Activated CD4-positive, alpha-beta T cell treated with anti-CD3 and anti-CD28 coated beads, Interleukin-2, amount 50 U/mL, for 24 hours (primary cell): ENCODE measurements at regions not wholly inside any gene's neighbourhood (a gene's known extent, or its start where the extent isn't known, plus 50 kb on each side); places are given as distances from the start of the nearest gene placed in this dataset.
"Not testable (repeated sequence)": the region's sequence is repeated elsewhere in the genome, so short reads cannot be mapped to it uniquely, and the experiment has no call there.

Experiments used
- DNase-seq, 2 donors: peaks; one replicate each; pipeline ENCODE4 v3.0.0-alpha.2; 2020; ENCODE audit warnings: low read depth in 1 of 2, low spot score in 1 of 2

- DNase-seq: no peak
These were observed 142.9 kb downstream of the ASB9 start for GRCh38 chrX:15127010-15127409.

GRCh38 chrX:15116900-15117299 is 153.0 kb downstream of the ASB9 start:
- no peak for DNase-seq

GRCh38 chrX:15114743-15115566 is 154.9 kb downstream of the ASB9 start:
- no peak for DNase-seq

GRCh38 chrX:15107367-15107988 is 162.4 kb downstream of the ASB9 start:
- DNase-seq: no peak

DNA sequence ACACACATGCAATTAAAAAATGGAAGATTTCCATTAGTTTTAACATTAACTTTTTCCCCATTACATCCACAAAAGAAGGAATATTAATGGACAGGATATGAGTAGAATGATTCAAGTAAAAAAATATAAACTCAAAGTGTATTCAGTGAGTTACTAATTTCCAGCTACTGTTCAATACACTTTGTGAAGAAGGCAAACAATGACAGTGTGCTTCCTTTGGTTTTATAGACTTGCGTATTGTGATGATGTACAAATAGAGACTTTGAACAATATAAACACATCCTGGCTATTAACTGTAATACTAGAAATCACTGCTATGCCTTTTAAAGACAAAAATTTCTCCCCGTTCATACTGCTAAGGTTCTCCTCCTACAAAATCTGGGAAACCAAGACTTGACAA is 171.4 kb downstream of the ASB9 start:
- no peak for DNase-seq

DNA sequence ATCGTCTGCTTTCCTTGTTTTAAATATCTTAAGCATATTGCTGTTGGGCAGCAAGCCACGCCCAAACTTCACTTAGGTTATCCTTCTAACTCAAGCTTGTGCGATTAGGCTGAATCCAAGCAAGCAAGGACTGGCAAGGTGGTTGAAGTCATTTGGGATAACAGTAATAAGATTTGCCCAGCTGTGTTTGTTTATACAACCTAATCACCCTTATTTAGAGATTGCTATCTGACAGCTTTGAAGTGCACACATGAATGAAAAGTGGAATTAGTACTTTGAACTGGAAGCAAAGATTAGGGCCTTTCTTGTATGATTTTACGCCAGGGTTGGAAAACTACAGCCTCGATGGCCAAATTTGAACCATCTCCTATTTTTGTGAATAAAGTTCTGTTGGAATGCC is 182.1 kb downstream of the ASB9 start:
- DNase-seq: no peak

- no peak for DNase-seq
These were observed 196.6 kb downstream of the ASB9 start for GRCh38 chrX:15073313-15073712.

GRCh38 chrX:15072880-15073279 is 197.0 kb downstream of the ASB9 start:
- DNase-seq: no peak

DNA sequence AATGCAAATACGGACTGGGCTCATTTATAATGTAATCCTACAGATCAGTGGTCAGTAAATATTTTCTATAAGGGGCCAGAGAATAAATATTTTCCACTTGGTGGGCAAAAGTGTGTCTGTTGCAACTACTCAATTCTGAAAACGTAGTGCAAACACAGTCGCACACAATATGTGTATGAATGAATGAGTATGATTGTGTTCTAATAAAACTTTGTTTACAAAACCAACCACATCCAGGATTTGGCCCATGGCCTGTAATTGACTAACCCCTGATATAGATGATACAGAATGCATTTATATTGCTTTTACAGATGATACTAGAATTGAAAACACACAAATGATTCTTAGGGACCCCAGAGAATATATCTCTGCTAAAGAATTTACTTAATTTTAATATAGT is 197.6 kb downstream of the ASB9 start:
- no peak for DNase-seq

- no peak for DNase-seq
These were observed 186.3 kb downstream of the MOSPD2 start for GRCh38 chrX:15059474-15059873.

DNA sequence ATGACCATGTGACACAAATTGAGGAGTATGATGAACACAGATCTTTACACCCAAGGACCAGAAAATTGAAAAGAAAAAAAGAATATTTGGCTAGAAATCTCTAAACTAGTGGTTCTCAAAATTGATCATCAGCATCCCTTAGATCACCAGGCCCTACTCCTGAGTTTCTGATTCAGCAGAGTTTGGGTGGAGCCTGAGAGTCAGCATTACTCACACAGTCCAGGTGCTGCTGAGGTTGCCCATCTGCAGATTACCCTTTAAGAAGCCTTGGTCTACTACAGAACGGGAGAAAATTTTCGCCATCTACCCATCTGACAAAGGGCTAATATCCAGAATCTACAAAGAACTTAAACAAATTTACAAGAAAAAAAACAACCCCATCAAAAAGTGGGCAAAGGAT is 182.8 kb downstream of the MOSPD2 start:
- DNase-seq: no peak

DNA sequence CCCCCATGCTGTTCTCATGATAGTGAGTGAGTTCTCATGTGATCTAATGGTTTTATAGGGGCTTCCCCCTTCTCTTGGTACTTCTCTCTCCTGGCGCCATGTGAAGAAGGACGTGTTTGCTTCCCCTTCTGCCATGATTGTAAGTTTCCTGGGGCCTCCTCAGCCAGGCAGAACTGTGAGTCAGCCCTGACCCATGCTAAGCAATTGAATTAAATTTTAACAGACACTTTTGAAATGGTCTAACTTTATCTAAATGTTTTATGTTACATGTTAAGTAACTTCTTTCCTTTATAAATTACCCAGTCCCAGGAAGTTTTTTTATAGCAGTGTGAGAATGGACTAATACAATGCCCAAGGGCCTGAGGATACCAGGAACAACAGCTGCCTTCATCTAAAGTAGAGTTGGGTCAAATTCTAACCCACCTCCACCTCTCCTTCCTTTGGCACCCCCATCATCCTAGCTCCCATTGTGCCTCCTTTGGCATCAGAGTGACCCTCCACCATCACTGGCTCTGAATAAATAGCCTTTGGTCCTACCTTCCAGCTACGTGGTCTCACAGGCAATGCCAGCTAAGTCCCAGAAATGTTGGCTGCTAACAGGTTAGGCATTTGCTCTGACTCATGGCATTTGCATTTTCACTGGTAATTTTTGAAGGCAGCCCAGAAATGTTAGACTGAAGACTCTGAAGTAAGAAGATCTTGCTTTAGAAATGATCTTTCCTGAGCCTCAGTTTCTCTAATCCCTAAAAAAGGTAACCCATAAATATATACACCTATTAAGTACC is 182.1 kb downstream of the MOSPD2 start:
- DNase-seq: no peak

- DNase-seq: no peak
These were observed 177.2 kb downstream of the MOSPD2 start for GRCh38 chrX:15050395-15050794.

DNA sequence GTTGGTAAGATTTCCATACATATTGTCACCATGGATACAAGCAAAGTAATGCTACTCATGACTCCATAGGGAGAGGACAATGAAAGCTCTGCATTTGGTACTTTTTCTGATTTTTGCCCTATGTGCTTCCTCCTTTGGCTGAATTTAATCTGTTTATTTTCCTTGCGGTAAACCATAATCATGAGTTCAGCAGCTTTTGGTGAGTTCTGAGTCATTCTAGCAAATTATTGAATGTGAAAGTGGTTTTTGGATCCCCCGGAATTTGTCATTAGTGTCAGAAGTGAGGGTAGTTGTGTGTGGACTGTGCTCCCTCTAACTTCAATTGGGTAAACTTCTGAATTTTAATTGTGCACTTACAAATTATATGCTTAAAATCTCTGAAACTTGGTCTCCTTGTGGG is 170.3 kb downstream of the MOSPD2 start:
- DNase-seq: no peak

GRCh38 chrX:15033917-15034316 is 160.7 kb downstream of the MOSPD2 start:
- DNase-seq: no peak

DNA sequence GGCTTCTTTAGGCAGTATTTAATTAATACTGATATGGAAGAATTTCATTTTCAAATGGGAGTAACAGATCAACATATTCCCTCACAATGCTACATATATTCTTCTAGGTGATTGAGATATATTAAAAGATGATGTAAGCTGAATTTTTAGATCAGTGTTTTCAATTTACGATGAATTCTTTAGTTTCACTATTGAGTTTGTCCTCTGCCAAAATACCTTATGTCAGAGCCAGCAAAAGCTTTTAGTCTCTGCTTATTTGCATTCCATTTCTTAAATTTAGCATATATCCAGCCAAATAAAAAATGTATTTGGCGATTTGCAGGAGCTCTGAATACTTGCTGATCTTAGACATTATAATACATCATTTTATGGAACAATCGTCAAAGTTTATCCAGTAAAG is 144.3 kb downstream of the MOSPD2 start:
- DNase-seq: no peak

DNA sequence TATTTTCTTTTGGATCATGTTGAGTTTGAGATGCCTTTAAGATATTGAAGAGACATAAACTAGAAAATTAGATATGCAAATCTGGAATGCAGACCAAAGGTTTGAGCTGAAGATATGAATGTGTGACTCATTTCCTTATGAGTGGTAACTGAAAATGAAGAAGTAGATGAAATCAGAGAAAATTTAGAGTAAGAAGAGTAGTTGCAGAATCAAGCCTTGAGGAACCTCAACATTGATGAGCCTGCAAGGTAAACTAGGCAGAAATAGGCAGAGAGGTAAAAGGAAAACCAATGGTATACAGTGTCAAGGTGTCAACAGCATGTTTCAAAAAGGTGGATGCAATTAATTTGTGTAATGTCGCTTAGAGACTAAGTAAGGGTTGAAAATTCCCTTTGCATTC is 142.8 kb downstream of the MOSPD2 start:
- no peak for DNase-seq

DNA sequence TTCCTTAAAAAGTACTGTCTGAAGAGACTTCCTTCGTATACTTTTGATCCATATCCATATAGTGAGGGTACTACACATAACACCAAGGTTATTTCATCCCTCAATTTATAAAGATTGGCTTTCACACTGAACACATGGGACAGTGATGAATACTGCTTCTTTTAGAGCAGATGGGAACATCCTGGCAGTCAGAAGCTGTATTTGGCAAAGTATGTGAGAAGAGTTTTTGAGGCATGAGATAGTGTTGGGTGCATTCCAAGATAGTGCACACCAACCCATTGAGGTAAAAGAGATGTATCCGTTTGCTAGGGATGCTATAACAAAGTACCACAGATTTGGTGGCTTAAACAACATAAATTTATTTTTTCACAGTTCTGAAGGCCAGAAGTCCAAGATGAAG is 141.1 kb downstream of the MOSPD2 start:
- DNase-seq: no peak

GRCh38 chrX:15013461-15013860 is 140.2 kb downstream of the MOSPD2 start:
- DNase-seq: no peak

- DNase-seq: no peak
These were observed 124.0 kb downstream of the MOSPD2 start for GRCh38 chrX:14997271-14997670.

DNA sequence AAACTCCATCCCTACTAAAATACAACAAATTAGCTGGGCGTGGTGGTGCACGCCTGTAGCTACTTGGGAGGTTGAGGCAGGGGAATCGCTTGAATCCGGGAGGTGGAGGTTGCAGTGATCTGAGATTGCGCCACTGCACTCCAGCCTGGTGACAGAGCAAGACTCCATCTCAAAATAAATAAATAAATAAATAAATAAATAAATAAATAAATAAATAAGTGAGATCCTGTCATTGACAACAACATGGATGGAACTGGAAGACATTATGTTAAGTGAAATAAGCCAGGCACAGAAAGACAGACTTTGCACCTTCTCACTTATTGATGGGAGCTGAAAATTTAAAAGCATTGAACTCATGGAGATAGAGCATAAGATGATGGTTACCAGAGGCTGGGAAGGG is 111.2 kb downstream of the MOSPD2 start:
- not testable (repeated sequence) for DNase-seq
